ENCODE measurements at regions not wholly inside any gene's neighbourhood (a gene's known extent, or its start where the extent isn't known, plus 50 kb on each side); places are given as distances from the start of the nearest gene placed in this dataset.

- Histone ChIP-seq H4K20me1 (ENCODE audit: control insufficient read depth, extremely low read depth, insufficient read depth, low read length) (no peaks in the 10 kb centered on the region), H3K4me2 (ENCODE audit: control insufficient read depth, extremely low read depth, insufficient read depth, low read depth, low read length) (peak overlapping the region; percentile 19), H3K9ac (ENCODE audit: control insufficient read depth, extremely low read depth, insufficient read depth, low read length) (no peak overlapping the region), H2AFZ (ENCODE audit: control insufficient read depth, low read length) (peak overlapping the region; percentile 75), H3K27ac (ENCODE audit: control insufficient read depth, insufficient read depth, low read length) (no peak overlapping the region), H3K79me2 (ENCODE audit: control insufficient read depth, insufficient read depth, low read length) (no peaks in the 10 kb centered on the region), H3K4me3 (ENCODE audit: control insufficient read depth in 2 of 3, extremely low read depth in 1 of 3, insufficient read depth in 2 of 3, low read depth in 1 of 3, low read length in 3 of 3) (no peak overlapping the region), H3K36me3 (ENCODE audit: control insufficient read depth in 2 of 2, extremely low read depth in 1 of 2, insufficient read depth in 2 of 2, low read length in 2 of 2) (no peaks in the 10 kb centered on the region), H3K9me1 (ENCODE audit: control insufficient read depth, extremely low read depth, insufficient read depth, low read length) (no peaks in the 10 kb centered on the region), H3K27me3 (ENCODE audit: control insufficient read depth, extremely low read depth, insufficient read depth, low read length) (no peaks in the 10 kb centered on the region), H3K4me1 (ENCODE audit: control insufficient read depth, extremely low read depth, insufficient read depth, low read length) (no peaks in the 10 kb centered on the region), H3K9me3 (ENCODE audit: control insufficient read depth, low read depth, low read length) (no peaks in the 10 kb centered on the region)
- DNase-seq (ENCODE audit: low read depth, low spot score) (no peak), FAIRE-seq (no peak)
- dilution Hi-C loops (cut with MboI; ENCODE audit: extremely low pct_ligation_motif_present, low sequenced_read_pairs), result no loop called here
- TF ChIP-seq EZH2 (IDR thresholded peaks at IDR 0.05; ENCODE audit: low read length), result no peak
- no peak for TF ChIP-seq CTCF (optimal IDR thresholded peaks at IDR 0.05 in 1 of 3, IDR thresholded peaks at IDR 0.05 in 1 of 3, conservative IDR thresholded peaks at IDR 0.05 in 1 of 3; ENCODE audit: extremely low read depth in 1 of 3, insufficient read depth in 2 of 3, low read length in 3 of 3)
These were observed 157.9 kb downstream of the RAP2B start for GRCh38 chr3:153319705-153320554.

GRCh38 chr3:153320585-153321128 is 158.6 kb downstream of the RAP2B start:
- Histone ChIP-seq H3K79me2 (ENCODE audit: control insufficient read depth, insufficient read depth, low read length) (no peaks in the 10 kb centered on the region), H2AFZ (ENCODE audit: control insufficient read depth, low read length) (peak overlapping the region; percentile 70), H3K27ac (ENCODE audit: control insufficient read depth, insufficient read depth, low read length) (no peak overlapping the region), H3K4me1 (ENCODE audit: control insufficient read depth, extremely low read depth, insufficient read depth, low read length) (no peaks in the 10 kb centered on the region), H3K36me3 (ENCODE audit: control insufficient read depth in 2 of 2, extremely low read depth in 1 of 2, insufficient read depth in 2 of 2, low read length in 2 of 2) (no peaks in the 10 kb centered on the region), H3K27me3 (ENCODE audit: control insufficient read depth, extremely low read depth, insufficient read depth, low read length) (no peaks in the 10 kb centered on the region), H3K9me3 (ENCODE audit: control insufficient read depth, low read depth, low read length) (no peaks in the 10 kb centered on the region), H3K4me2 (ENCODE audit: control insufficient read depth, extremely low read depth, insufficient read depth, low read depth, low read length) (no peak overlapping the region), H3K9me1 (ENCODE audit: control insufficient read depth, extremely low read depth, insufficient read depth, low read length) (no peaks in the 10 kb centered on the region), H3K9ac (ENCODE audit: control insufficient read depth, extremely low read depth, insufficient read depth, low read length) (no peak overlapping the region), H4K20me1 (ENCODE audit: control insufficient read depth, extremely low read depth, insufficient read depth, low read length) (no peaks in the 10 kb centered on the region), H3K4me3 (ENCODE audit: control insufficient read depth in 2 of 3, extremely low read depth in 1 of 3, insufficient read depth in 2 of 3, low read depth in 1 of 3, low read length in 3 of 3) (no peak overlapping the region)
- no peak for DNase-seq (ENCODE audit: low read depth, low spot score)
- TF ChIP-seq EZH2 (IDR thresholded peaks at IDR 0.05; ENCODE audit: low read length), result no peak
- no peak for TF ChIP-seq CTCF (optimal IDR thresholded peaks at IDR 0.05 in 1 of 3, IDR thresholded peaks at IDR 0.05 in 1 of 3, conservative IDR thresholded peaks at IDR 0.05 in 1 of 3; ENCODE audit: extremely low read depth in 1 of 3, insufficient read depth in 2 of 3, low read length in 3 of 3)
- no peak for FAIRE-seq
- dilution Hi-C loops (cut with MboI; ENCODE audit: extremely low pct_ligation_motif_present, low sequenced_read_pairs), result no loop called here
